Gastrocnemius medialis (tissue), 4 donors: ENCODE measurements at regions not wholly inside any gene's neighbourhood (a gene's known extent, or its start where the extent isn't known, plus 50 kb on each side); places are given as distances from the start of the nearest gene placed in this dataset.

Experiments
- ATAC-seq, 2 donors: fragments of 150-250 bp; one replicate each; pipeline ENCODE4 v1.9.1; 2016
- DNase-seq, 2 donors: peaks; one replicate each; pipeline ENCODE4 v3.0.0-alpha.2; 2019
- H3K27ac ChIP-seq, 4 donors: fragments of 200-600 bp; sonication (generic); 1 replicate in 1 of 4; 2 replicates in 3 of 4; pipeline ENCODE4 v1.5.1; 2016 to 2018; ENCODE audit warnings: mild to moderate bottlenecking in 2 of 4, moderate library complexity in 1 of 4
- H3K27me3 ChIP-seq, 3 donors: fragments of 200-600 bp; sonication (generic) in 2 of 3; 1 replicate in 1 of 3; 2 replicates in 2 of 3; pipeline versions ENCODE4 v1.5.1 to v1.6.0; 2016 to 2019; ENCODE audit warnings: mild to moderate bottlenecking in 1 of 3, moderate library complexity in 1 of 3
- H3K36me3 ChIP-seq, 2 donors: fragments of 200-600 bp; sonication (generic) in 1 of 2; one replicate each; pipeline ENCODE4 v1.5.1; 2017 to 2018
- H3K4me1 ChIP-seq, 2 donors: fragments of 200-600 bp; sonication (generic) in 1 of 2; one replicate each; pipeline ENCODE4 v1.5.1; 2016 to 2017; ENCODE audit warnings: mild to moderate bottlenecking in 2 of 2
- H3K4me3 ChIP-seq, 4 donors: fragments of 200-600 bp; sonication (generic) in 3 of 4; 1 replicate in 1 of 4; 2 replicates in 3 of 4; pipeline ENCODE4 v1.5.1; 2016 to 2019; ENCODE audit warnings: mild to moderate bottlenecking in 2 of 4
- H3K9me3 ChIP-seq, 3 donors: fragments of 200-600 bp; sonication (generic) in 2 of 3; 1 replicate in 1 of 3; 2 replicates in 2 of 3; pipeline ENCODE4 v1.5.1; 2016 to 2019
- POLR2A ChIP-seq, 2 donors: fragments of 450-650 bp; IDR thresholded peaks; one replicate each; pipeline ENCODE4 v1.6.1; 2017; ENCODE audit warnings: antibody characterized with exemption in 2 of 2, mild to moderate bottlenecking in 2 of 2, moderate library complexity in 2 of 2
- in situ Hi-C, 4 donors: fragments of 200-750 bp; cut with MboI; loops; one replicate each; pipeline versions ENCODE4 v1.15.0 to v1.8.0; 2017; ENCODE audit warnings: low sequenced_read_pairs in 4 of 4
- intact Hi-C: fragments of 100-400 bp; cut with DNase I; formaldehyde crosslinking; loops from one replicate; pipeline ENCODE4 v1.15.1; 2023; ENCODE audit warnings: low total_unique reads
- TF ChIP-seq, protein P1 (sequence below), 5 experiments: fragments of 450-650 bp in 3 of 5; fragments of 200-600 bp in 2 of 5; sonication (generic) in 2 of 5; IDR thresholded peaks in 4 of 5; conservative IDR thresholded peaks in 1 of 5; 1 replicate in 4 of 5; 2 replicates in 1 of 5; pipeline ENCODE4 v1.5.1; 2016 to 2019; ENCODE audit warnings: antibody characterized with exemption in 5 of 5, mild to moderate bottlenecking in 3 of 5, moderate library complexity in 3 of 5

DNA sequence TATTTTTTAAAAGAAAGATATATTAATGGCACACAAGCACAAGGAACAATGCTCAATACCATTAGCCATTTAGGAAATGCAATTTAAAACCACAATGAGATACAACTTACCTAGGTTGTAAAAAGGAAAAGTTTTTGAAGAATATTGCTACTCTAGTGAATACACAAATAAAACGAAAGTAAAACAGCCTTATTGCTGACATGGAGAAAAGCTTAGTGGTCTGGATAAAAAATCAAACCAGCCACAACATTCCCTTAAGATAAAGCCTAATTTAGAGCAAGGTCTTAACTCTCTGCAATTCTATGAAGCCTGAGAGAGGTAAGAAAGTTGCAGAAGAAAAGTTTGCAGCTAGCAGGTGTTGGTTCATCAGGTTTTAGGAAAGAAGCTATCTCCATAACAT lies 892.7 kb upstream of the ALCAM start:
- no peak for ATAC-seq
- Histone ChIP-seq H3K4me3 (no peak overlapping the region), H3K9me3 (no peaks in the 10 kb centered on the region), H3K27ac (no peak overlapping the region), H3K36me3 (no peaks in the 10 kb centered on the region), H3K27me3 (no peaks in the 10 kb centered on the region), H3K4me1 (no peaks in the 10 kb centered on the region)
- intact Hi-C loops (no loop called here), in situ Hi-C loops (no loop called here)
- no peak for DNase-seq
- TF ChIP-seq POLR2A (IDR thresholded peaks at IDR 0.05): no peak
- TF ChIP-seq, protein P1, sequence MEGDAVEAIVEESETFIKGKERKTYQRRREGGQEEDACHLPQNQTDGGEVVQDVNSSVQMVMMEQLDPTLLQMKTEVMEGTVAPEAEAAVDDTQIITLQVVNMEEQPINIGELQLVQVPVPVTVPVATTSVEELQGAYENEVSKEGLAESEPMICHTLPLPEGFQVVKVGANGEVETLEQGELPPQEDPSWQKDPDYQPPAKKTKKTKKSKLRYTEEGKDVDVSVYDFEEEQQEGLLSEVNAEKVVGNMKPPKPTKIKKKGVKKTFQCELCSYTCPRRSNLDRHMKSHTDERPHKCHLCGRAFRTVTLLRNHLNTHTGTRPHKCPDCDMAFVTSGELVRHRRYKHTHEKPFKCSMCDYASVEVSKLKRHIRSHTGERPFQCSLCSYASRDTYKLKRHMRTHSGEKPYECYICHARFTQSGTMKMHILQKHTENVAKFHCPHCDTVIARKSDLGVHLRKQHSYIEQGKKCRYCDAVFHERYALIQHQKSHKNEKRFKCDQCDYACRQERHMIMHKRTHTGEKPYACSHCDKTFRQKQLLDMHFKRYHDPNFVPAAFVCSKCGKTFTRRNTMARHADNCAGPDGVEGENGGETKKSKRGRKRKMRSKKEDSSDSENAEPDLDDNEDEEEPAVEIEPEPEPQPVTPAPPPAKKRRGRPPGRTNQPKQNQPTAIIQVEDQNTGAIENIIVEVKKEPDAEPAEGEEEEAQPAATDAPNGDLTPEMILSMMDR (IDR thresholded peaks at IDR 0.05 in 4 of 5, conservative IDR thresholded peaks at IDR 0.05 in 1 of 5): no peak

- H3K36me3 ChIP-seq: no peaks in the 10 kb centered on the region
- no peaks in the 10 kb centered on the region for H3K9me3 ChIP-seq
- ATAC-seq: no peak
- no peak overlapping the region for H3K4me3 ChIP-seq
- TF ChIP-seq POLR2A (IDR thresholded peaks at IDR 0.05): no peak
- TF ChIP-seq, protein P1 (IDR thresholded peaks at IDR 0.05 in 4 of 5, conservative IDR thresholded peaks at IDR 0.05 in 1 of 5): no peak
- DNase-seq: no peak
- H3K4me1 ChIP-seq: no peaks in the 10 kb centered on the region
- H3K27me3 ChIP-seq: no peaks in the 10 kb centered on the region
- intact Hi-C loops (no loop called here), in situ Hi-C loops (no loop called here)
- no peak overlapping the region for H3K27ac ChIP-seq
Measured at GRCh38 chr3:104503022-104503421, 863.7 kb upstream of the ALCAM start.

GRCh38 chr3:104510131-104510849 lies 856.4 kb upstream of the ALCAM start:
- intact Hi-C loops: no loop called here
- H3K36me3 ChIP-seq: no peaks in the 10 kb centered on the region
- no peaks in the 10 kb centered on the region for H3K4me1 ChIP-seq
- DNase-seq (no peak), ATAC-seq (no peak)
- no peak overlapping the region for H3K27ac ChIP-seq
- in situ Hi-C loops: no loop called here
- no peak overlapping the region for H3K4me3 ChIP-seq
- H3K9me3 ChIP-seq: no peaks in the 10 kb centered on the region
- TF ChIP-seq POLR2A (IDR thresholded peaks at IDR 0.05): no peak
- TF ChIP-seq, protein P1 (IDR thresholded peaks at IDR 0.05 in 4 of 5, conservative IDR thresholded peaks at IDR 0.05 in 1 of 5): no peak
- no peaks in the 10 kb centered on the region for H3K27me3 ChIP-seq

DNA sequence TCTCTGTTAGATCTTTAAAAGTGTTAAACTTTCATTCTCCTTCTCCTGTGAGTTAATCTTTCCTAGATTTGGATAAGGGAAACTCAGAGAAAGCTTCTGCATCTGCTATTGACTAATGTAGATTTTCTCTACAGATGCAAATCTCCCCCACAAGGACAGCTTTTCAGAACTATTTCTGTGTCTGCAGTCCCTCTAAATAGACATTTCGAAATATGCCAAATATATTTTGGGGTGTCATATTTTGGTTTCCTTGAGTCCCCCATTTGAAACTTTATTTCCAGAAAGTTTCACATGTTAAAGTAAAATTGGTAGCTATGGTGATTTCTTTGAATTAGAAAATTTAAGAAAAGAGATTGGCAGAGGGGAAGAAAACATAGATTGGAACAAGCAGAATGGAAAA lies 852.3 kb upstream of the ALCAM start:
- DNase-seq: no peak
- TF ChIP-seq, protein P1 (IDR thresholded peaks at IDR 0.05 in 4 of 5, conservative IDR thresholded peaks at IDR 0.05 in 1 of 5): no peak
- no peak for TF ChIP-seq POLR2A (IDR thresholded peaks at IDR 0.05)
- no peaks in the 10 kb centered on the region for H3K9me3 ChIP-seq
- no peaks in the 10 kb centered on the region for H3K4me1 ChIP-seq
- H3K36me3 ChIP-seq: no peaks in the 10 kb centered on the region
- no peaks in the 10 kb centered on the region for H3K27me3 ChIP-seq
- no peak overlapping the region for H3K27ac ChIP-seq
- ATAC-seq: no peak
- no peak overlapping the region for H3K4me3 ChIP-seq
- intact Hi-C loops: no loop called here
- in situ Hi-C loops: no loop called here

DNA sequence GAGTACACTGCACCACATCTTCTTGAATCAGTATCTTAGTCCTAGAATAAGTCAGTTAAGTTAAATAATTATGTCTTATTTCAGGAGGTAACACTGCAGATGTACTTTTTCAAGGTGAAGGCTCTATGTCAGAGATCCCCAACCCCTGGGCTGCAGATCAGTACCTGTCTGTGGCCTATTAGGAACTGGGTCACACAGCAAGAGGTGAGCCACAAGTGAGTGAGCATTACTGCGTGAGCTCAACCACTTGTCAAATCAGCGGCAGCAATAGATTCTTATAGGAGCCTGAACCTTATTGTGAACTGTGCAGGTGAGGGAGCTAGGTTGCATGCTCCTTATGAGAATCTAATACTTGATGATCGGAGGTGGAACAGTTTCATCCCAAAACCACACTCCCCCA lies 851.9 kb upstream of the ALCAM start:
- in situ Hi-C loops (no loop called here), intact Hi-C loops (no loop called here)
- no peaks in the 10 kb centered on the region for H3K9me3 ChIP-seq
- DNase-seq (no peak), ATAC-seq (no peak)
- H3K4me3 ChIP-seq: no peak overlapping the region
- H3K27me3 ChIP-seq: no peaks in the 10 kb centered on the region
- no peak for TF ChIP-seq POLR2A (IDR thresholded peaks at IDR 0.05)
- TF ChIP-seq, protein P1 (IDR thresholded peaks at IDR 0.05 in 4 of 5, conservative IDR thresholded peaks at IDR 0.05 in 1 of 5): no peak
- H3K27ac ChIP-seq: no peak overlapping the region
- H3K36me3 ChIP-seq: no peaks in the 10 kb centered on the region
- no peaks in the 10 kb centered on the region for H3K4me1 ChIP-seq
